GM11168 (cell line): ENCODE measurements at regions not wholly inside any gene's neighbourhood (a gene's known extent, or its start where the extent isn't known, plus 50 kb on each side); places are given as distances from the start of the nearest gene placed in this dataset.

Experiments
- in situ Hi-C: fragments of 300-500 bp; cut with MboI; formaldehyde crosslinking; loops from one replicate; pipeline ENCODE4 v1.12.0; 2022; ENCODE audit warnings: low sequenced_read_pairs; ENCODE audit not compliant: unreplicated experiment

DNA sequence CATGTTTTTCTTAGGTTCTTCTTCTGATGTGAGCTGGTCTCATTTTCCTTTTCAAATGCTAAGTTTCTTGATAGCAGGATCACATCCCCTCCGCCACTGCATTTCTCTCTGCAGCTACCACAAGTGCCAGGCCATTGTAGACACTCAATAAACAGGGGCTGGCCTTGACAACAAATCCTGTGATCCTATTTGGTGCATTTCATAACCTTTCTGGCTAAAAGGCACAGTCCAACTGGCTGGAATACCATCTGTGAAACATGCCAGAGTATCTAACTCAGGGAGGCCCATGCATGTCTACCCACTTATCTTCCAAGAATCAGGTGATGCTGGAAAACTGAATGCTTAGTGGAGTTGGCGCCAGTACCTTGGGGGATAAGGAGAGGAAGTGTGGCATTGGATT is 85.2 kb upstream of the NR2F2 start:
- in situ Hi-C loops = no loop called here

DNA sequence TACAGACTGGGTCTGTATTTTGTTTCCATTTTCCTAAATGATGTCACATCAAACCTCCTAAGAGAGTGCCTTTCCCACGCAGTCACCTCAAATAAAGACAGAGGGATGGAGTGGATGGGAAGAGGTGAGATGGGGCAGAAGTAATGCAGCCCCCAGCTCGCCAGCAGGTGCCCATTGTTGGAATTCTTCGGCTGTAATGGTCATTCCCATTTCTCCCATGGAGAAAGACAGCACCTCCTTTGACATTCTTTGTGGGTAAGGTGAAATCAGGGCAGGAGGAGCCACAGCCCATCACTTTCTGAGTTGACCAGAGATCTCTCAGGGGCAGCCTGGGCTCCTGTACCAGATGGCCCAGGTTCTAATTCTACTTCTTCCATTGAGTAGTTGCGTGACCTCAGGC is 84.4 kb upstream of the NR2F2 start:
- in situ Hi-C loops = no loop called here

DNA sequence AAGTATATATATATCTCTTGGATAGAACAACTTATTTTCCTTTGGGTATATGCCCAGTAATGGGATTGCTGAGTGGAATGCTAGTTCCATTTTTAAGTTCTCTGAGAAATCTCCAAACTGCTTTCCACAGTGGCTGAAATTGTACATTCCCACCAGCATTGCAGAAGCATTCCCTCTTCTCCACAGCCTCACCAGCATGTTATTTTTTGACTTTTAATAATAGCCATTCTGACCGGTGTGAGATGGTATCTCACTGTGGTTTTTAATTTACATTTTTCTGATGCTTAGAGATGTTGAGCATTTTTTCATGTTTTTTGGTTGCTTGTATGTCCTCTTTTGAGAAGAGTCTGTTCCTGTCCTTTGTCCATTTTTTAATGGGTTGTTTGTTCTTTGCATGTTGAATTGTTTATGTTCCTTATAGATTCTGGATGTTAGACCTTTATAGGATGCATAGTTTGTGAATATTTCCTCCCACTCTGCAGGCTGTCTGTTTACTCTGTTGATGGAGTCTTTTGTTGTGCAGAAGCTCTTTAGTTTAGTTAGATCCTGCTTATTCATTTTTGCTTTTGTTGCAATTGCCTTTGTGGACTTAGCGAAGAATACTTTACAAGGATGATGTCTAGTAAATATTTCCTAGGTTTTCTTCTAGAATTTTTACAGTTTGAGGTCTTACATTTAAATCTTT is 82.7 kb upstream of the NR2F2 start:
- in situ Hi-C loops = no loop called here

DNA sequence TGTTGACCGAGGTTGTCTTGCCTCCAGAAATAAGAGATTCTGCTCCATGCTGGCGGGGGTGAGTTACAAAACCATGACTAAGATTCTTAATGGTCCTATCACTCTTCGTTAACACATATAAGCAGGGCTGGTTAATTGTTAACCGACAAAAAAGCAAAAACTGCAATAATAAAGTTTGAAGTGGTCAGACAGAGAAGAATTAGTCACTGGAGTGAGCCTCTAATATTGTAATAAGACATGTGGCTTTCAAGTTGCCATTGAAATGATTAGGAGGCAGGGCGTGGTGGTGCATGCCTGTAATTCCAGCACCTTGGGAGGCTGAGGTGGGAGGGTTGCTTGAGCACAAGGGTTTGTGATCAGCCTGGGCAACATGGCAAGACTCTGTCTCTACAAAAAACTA is 78.4 kb upstream of the NR2F2 start:
- in situ Hi-C loops = no loop called here

DNA sequence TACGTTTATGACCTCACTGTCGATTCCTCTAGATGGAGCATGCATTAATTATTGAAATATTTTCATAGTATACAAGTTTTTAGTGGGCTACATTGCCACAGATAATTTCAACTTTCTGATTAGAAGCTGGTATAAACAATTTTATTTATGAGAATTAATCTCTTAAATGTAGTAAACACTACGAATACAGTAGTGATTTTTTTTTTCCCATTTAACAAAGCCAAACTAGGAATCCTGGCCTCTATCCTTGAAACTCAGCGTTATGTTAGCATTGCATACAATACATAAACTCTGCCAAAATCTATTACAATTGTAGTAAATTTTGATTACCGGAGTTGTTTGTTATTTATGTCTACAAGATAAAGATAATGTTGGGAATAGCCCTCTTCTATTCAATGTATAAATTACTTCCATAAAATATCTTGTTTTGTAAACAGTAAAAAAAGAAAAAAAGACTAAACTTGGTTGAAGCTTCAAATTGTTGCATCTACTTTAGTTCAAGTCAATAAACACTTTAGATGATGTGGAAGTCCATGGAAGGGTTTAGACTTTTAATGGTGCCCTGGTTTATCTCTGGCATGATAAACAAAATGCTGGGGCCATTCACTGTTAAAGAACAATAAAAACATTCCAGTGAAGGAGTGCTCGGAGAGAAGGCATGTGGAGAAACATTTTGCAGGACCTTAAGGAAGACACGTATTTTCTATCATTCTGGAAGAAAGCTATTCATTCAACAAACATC is 77.3 kb upstream of the NR2F2 start:
- in situ Hi-C loops = no loop called here

DNA sequence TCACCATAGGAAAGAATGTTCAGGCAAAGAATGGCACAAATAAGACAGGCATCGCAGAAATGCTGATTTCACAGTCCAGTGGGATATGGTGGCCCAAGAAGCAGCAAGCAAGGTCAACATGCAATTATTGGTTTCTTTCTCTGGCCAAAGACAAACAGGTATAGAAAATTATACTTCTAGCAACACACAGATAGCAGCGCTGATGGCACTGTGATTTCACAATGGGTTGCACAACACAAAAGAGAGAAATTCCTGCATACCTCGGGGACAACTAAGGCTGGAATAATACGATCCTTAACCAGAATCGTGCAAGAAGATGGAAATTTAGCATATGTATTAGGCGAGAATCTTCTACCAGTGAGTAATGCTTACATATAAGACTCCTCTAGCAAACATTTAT is 76.3 kb upstream of the NR2F2 start:
- in situ Hi-C loops = no loop called here

DNA sequence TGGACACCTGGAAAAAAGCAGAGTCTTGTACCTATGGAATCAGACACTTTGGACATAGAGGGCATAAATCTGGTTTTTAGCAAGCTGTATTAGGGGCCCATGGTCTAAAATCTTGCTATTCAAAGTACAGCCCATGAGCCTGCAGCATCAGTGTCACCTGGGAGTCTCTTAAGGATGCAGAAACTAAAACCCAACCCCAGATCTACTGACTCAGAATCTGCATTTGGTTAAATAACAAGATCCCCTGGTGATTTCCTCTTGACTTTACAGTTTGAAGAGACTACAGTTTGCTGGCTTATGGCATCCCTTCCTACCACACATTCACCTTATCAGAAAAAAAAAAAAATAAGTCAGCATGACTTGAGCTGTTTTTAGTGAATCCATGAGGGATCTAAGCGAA is 74.9 kb upstream of the NR2F2 start:
- in situ Hi-C loops = no loop called here

DNA sequence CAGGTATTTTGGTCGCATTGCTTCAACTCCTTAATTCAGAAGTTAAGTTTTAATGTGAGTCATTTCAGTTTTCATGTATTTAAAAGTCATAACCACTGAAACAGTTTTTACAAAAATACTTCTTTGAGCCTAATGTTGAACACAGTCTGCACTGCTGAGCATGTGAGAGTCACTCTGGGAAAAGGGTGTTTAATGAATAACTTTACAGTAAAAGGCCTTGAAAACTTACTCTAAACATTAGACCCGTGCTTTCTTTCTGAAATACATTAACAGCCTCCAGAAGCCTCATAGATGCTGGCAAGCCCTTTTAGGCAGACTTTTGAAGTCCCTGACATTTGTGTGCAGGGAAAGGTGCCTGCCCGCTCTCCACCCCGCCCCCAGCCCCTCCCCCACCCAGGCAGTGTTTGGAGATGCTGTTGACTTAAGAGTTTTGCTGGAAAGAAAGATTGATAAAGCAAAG is 68.9 kb upstream of the NR2F2 start:
- in situ Hi-C loops = no loop called here

DNA sequence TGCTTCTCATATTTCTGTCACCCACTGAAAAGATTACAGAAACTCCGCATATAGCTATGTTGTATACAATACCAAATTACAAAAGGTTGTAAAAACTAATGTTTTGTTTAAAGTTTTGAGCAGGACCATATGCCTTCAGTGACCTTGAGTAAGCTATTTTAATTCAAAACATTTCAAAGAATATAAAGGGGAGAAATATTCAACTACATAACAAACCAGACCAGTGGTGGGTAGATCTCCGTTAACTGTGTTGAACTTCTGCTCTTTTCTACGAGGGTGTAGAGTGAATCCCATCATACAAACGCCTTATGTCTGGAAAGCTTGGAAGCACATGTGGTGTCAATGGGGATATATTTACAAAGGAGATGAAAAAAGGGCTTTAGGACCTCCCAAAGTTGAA is 68.4 kb upstream of the NR2F2 start:
- in situ Hi-C loops = no loop called here

DNA sequence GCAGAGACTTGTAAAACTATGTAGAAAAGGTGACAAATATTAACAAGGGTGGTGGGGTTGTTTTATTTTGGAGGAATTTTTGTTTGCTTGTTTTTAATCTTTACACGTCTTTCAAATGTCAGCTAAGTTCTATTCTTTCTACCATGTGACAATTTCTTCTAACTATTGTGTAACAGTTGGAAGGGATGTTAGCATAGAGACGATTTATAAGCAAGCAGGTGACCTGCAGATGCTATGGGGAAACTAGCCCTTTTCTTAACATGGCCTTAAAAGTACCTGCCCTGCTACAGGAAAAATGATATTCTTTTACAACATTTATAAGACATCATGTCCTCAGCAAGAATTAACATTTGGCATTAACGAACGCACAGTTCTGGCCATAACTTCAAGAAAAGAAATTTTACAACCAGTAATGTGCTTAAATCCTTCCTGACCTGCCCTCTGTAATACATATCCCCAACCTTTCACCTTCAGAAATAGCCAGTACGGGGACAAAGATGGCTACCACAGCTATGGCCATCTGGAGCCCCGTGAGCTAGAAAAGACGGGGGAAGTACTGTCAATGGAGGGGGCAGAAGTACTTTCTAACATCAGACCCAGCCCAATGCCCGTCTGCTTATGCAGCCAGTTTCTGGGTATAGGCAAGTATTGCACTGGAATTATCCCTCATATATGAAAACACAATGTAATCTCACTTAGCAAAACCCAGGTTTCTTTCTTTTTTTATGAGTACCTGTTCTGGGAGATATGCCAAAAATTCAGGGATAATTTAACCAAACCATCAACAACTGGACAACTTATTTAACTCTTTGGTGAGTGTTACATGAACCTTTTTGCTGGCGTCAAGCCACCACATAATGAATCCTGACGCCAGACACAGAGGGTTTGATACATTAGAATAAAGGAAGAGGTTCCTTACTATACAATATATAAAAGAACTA is 67.7 kb upstream of the NR2F2 start:
- in situ Hi-C loops = no loop called here

DNA sequence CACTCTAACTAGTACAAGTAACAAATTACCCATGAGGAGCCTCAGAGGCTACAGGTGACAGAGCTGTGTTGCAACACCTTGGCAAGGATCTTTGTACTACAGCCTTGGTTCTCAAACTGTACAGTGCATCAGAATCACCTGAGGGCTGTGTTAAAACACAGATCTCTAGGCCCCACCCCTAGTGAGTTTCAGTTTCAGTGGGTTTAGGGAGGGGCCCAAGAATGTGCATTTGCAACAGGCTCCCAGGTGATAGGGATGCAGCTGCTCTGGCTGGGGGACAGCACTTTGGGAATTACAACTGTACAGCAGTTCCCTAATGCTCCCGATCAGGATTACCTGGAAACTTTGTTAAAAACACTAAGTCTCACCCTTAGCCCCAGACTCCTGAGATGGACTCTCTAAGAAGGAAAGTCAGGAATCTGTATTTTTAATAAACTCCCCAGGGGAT is 66.1 kb upstream of the NR2F2 start:
- in situ Hi-C loops = no loop called here

DNA sequence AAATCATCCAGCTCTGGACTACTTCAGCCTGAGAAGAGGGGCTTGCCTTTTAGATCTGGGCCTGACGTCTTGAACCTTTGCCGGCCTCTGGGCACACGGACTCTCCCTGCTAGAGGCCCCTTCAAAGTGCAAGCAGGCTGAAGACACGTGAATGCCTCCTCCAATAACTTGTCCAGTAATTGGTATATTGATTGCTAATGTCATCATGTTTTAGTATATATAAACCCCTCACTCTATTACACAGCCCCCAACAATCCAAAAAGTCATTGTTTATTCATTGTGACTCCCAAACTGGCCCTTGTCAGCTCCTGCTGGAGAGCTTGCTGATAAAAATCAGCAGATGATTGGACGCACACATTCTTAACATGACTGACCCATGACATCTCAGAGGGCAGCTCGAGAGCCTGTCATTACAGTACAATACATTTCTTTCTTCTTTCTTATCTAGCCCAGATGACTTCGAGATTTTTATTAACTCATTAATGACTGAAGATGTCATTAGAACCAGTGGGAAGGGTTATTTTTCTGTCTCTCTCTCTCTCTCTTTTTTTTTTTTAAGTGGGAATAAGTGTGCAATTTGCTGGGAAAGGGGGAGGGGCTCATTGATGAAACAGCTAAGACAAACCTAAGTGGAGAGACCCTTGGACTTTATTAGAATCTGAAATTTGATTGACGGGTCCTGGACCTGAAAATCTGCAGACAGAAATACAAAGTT is 65.5 kb upstream of the NR2F2 start:
- in situ Hi-C loops = no loop called here

DNA sequence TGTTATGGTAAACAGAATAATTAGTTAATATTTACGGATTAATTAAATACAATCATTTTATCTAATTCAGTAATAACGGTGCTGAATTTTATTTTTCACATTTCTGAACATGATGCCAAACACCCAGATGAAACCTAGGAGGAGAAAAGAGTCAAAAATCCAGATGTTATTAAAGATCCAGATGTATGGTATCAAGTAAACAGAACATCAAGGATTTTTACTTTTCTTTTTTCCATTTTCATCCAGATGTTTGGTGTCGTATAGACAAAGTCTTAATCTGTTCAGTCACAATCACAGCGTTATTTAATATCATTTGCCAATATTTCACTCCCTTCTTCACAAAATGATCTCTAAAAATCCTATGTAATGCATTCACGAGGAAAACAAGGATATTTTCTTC is 64.0 kb upstream of the NR2F2 start:
- in situ Hi-C loops = no loop called here

DNA sequence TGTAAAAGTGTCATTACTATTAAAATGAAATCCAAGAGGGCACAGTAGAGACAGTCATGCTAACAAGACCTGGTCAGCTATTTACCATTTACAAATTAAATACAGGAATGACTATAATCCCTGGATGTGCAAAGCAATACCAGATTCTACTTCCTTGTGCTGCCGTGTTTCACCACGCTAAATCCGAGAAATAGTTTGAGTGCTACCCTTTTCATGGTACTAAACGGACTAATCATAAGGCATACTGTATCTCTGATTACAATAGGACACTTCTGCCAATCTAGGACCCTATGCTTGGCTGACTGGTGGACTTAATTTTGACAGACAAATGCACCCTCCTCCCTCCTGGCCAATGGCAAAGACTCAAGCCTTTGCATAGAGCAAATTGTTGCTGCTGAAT is 63.0 kb upstream of the NR2F2 start:
- in situ Hi-C loops = no loop called here

DNA sequence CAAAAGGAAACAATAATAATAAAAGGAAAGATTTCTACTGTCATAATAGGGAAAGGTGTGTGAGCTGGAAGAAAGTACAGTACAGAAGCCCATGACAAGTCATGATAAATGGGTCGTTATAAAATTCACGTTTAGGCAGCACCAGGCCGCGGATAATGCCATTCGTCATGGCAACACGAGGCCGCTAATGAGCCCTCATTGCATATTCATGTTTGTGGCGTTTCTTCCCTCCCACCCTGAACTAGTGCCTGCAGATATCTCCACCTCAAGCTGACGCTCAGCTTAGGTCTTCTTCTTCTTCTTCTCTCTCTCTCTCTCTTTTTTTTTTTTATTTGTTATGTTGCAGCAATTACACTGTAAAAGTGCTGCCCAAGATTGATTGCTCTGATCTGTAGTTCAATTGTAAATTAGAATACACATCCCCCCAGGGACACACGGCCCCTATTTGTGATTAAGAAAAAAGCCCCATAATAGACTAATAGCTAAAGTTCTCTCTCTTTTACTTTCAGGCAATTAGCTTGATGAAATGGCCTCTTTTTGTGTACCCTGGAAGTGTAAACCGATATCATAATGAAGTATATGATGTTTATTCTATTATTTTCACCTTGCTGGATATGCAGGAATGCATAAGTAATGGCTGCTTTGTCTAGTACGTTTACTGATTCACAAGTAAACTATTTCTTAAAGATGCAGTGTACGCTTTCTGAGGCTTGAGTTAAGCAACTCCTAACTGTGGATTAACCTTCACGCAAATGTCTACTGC is 61.9 kb upstream of the NR2F2 start:
- in situ Hi-C loops = no loop called here

DNA sequence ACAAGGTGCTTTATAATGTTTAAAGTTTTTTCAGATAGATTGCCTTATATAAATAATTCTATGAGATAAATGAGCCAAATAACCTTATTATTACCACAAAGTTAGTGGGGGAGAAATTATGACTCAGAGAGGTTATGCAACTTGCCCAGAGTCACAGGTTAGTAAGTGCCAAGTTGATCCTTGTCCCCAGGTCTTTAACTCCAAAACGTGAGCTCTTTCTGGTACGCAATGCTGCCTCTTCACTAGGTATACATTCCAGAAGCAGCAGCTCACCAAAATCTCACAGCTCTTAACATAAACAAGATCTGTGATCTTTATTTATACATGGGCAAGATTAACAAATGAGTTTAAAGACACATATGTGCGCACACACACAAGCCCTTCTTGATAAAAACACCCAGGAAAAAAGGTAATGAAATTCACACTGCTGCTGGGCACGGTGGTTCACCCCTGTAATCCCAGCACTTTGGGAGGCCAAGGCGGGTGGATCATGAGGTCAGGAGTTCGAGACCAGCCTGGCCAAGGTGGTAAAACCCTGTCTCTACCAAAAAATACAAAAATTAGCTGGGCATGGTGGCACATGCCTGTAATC is 59.8 kb upstream of the NR2F2 start:
- in situ Hi-C loops = no loop called here

DNA sequence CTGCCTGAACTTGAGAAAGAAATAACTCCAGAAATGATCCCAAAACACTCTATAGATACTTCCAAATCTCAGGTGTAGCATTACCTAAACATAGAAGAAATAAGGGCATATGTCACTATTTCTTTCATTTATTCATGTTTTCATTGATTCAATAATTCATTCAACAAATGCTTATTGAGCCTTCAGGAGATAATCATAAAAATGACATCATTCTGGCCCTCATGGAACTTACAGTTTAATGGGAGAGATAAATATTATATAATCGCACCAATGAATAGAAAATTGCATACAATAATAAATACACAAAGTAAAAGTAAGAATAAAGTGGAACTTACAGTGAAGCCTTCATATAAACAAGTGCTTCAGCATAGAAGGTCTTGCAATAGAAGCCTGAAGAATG is 58.1 kb upstream of the NR2F2 start:
- in situ Hi-C loops = no loop called here

DNA sequence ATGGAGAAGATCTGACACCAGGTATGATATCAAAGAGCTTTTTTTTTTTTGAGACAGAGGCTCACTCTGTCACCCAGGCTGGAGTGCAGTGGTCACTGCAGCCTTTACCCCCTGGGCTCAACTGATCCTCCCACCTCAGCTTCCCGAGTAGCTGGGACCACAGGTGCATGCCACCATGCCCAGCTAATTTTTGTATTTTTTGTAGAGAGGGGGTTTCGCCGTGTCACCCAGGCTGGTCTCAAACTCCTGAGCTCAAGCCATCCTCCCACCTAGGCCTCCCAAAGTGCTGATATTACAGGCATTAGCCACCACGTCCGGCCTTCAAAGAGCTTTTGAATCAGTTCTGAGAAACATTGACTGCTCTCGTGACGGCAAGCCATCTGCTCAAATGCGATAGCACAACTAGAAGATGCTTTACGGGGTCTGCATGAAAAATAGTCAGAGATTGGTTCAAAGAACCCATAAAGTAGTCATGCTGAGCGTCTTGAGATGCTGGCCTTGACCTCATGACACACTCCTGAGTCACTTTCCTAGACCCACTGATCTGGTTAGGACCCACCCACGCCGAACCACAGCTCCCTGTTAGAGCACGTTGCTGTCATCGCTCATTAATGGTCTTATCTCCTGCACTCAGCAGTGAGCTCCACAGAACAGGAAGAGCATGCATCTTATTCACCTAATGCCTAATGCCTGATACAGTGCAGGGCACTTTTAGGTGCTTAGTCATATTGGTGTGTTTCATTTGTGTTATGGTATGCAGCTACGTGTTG is 57.0 kb upstream of the NR2F2 start:
- in situ Hi-C loops = no loop called here

DNA sequence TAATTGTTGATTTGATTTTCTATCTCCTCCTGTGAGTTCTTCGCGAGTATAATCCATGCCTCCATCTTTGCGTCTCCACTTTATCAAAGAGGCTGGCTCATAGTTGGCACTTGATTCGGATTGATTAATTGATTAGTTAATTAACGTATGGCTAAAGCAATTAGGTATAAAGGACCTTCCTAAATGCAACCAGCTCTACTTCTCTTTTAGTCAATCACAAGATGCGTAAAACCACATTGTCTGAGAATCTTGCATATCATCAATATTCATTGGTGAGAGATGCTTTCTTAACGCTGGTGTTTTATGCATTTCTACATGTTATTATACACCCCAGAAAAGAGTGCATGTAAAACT is 56.4 kb upstream of the NR2F2 start:
- in situ Hi-C loops = no loop called here
